ENCODE measurements at regions not wholly inside any gene's neighbourhood (a gene's known extent, or its start where the extent isn't known, plus 50 kb on each side); places are given as distances from the start of the nearest gene placed in this dataset.

GRCh38 chr13:73850104-73850873 is 283.9 kb downstream of the KLF12 start:
- no peak for TF ChIP-seq CTCF (IDR thresholded peaks at IDR 0.05)
- Histone ChIP-seq H3K9me3 (no peaks in the 10 kb centered on the region), H3K4me1 (no peaks in the 10 kb centered on the region), H3K27ac (no peak overlapping the region), H3K27me3 (no peaks in the 10 kb centered on the region), H3K4me3 (no peak overlapping the region), H3K36me3 (no peaks in the 10 kb centered on the region)
- no peak for DNase-seq (ENCODE audit: low spot score)

DNA sequence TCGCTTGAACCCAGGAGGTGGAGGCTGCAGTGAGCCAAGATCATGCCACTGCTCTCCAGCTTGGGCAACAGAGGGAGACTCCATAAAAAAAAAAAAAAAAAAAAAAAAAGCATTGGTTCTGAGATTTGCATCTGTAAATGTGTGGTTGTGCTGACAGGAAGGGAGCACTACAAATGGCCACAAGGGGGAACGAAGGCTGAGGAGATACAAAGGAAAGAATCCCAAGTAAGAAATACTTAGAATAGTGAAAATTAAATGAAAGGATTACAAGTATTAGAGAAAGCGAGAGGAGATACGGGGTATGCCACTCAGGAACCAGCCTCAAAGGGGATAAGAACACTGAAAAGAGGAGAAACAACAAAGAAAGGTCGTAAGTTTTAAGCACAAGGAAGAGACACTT is 284.9 kb downstream of the KLF12 start:
- no peaks in the 10 kb centered on the region for H3K36me3 ChIP-seq
- TF ChIP-seq CTCF (IDR thresholded peaks at IDR 0.05): peak; percentile 25 to 54
- H3K4me1 ChIP-seq: no peaks in the 10 kb centered on the region
- no peak overlapping the region for H3K4me3 ChIP-seq
- H3K9me3 ChIP-seq: no peaks in the 10 kb centered on the region
- DNase-seq (ENCODE audit: low spot score): no peak
- no peak overlapping the region for H3K27ac ChIP-seq
- H3K27me3 ChIP-seq: no peaks in the 10 kb centered on the region

DNA sequence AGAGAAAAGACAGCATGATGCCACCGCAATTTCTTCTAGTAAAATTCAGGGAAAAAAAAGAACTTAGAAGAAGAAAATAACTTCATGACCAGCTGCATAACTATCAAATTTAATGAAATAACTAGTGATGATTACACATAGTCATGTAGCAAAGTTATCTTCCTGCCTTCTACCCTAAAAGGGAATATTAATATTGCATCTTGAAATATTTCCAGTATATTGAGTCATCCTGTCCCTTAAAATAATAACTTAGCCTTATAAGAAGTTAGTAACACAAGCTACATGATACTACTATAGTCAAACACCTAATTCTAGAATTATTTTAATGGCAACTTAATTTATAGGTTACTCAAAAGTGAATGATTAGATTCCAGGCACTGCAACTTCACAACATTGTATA is 289.2 kb downstream of the KLF12 start:
- H3K9me3 ChIP-seq: no peaks in the 10 kb centered on the region
- no peak for TF ChIP-seq CTCF (IDR thresholded peaks at IDR 0.05)

GRCh38 chr13:73842626-73843025 is 291.6 kb downstream of the KLF12 start:
- no peaks in the 10 kb centered on the region for H3K27me3 ChIP-seq
- H3K4me1 ChIP-seq: no peaks in the 10 kb centered on the region
- no peaks in the 10 kb centered on the region for H3K36me3 ChIP-seq
- DNase-seq (ENCODE audit: low spot score): no peak
- TF ChIP-seq CTCF (IDR thresholded peaks at IDR 0.05): no peak
- no peak overlapping the region for H3K27ac ChIP-seq
- no peaks in the 10 kb centered on the region for H3K9me3 ChIP-seq
- no peak overlapping the region for H3K4me3 ChIP-seq

More for the DNA sequence above, 289.2 kb downstream of the KLF12 start:
- Histone ChIP-seq H3K4me3 (no peak overlapping the region), H3K36me3 (no peaks in the 10 kb centered on the region), H3K4me1 (no peaks in the 10 kb centered on the region), H3K27ac (no peak overlapping the region), H3K27me3 (no peaks in the 10 kb centered on the region)
- DNase-seq (ENCODE audit: low spot score): no peak

DNA sequence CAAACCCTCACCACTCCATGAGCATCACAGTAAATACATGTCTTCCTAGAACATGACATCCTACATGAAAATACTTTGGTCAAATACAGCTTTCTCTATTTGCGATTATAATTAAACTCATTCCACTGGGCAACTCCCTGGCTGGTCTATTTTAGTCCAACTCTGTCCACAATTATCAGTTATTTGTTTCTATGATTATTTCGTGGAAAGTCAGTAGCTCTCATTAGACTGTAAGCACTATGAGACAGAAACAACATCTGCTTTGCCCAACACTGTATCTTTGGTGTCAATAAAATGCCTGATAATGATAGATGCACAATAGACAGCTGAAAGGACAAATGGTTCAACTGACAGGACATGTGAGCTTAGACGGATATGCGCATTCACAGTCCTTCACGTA is 292.0 kb downstream of the KLF12 start:
- Histone ChIP-seq H3K4me1 (no peaks in the 10 kb centered on the region), H3K27me3 (no peaks in the 10 kb centered on the region), H3K27ac (no peak overlapping the region), H3K36me3 (no peaks in the 10 kb centered on the region), H3K9me3 (no peaks in the 10 kb centered on the region), H3K4me3 (no peak overlapping the region)
- DNase-seq (ENCODE audit: low spot score): no peak
- TF ChIP-seq CTCF (IDR thresholded peaks at IDR 0.05): no peak

GRCh38 chr13:73837147-73837546 is 297.1 kb downstream of the KLF12 start:
- no peaks in the 10 kb centered on the region for H3K36me3 ChIP-seq
- H3K9me3 ChIP-seq: no peaks in the 10 kb centered on the region
- no peak overlapping the region for H3K4me3 ChIP-seq
- no peak for TF ChIP-seq CTCF (IDR thresholded peaks at IDR 0.05)
- peaks cover 0 to 5% of the 10 kb centered on the region in 2 donors for H3K4me1 ChIP-seq
- H3K27ac ChIP-seq: no peak overlapping the region
- no peak for DNase-seq (ENCODE audit: low spot score)
- H3K27me3 ChIP-seq: no peaks in the 10 kb centered on the region

Data from right atrium auricular region (tissue), 2 donors.